IMR-90 (cell line): ENCODE measurements at regions not wholly inside any gene's neighbourhood (a gene's known extent, or its start where the extent isn't known, plus 50 kb on each side); places are given as distances from the start of the nearest gene placed in this dataset.

Experiments
- ATAC-seq: fragments of 200-7000 bp; cut with Tn5 transposase; 2 replicates; pipeline ENCODE4 v1.9.1; 2020; ENCODE audit warnings: low read depth, mild to moderate bottlenecking, moderate library complexity
- BruUV-seq: library from RNA; stranded (reverse); fragments of 400-500 nt; replicated peaks from 2 replicates; lab custom pipeline; 2021; lab: Mats Ljungman, UMichigan
- CTCF ChIA-PET: fragments of 300-600 bp; formaldehyde crosslinking; extraction: SDS; loops from one replicate; lab custom pipeline; 2021; ENCODE audit warnings: antibody characterized with exemption; lab: Yijun Ruan, JAX
- POLR2A ChIA-PET: fragments of 300-600 bp; sonication (Branson Sonifier 250); formaldehyde crosslinking; loops from one replicate; lab custom pipeline; 2022; ENCODE audit warnings: antibody characterized with exemption; ENCODE audit not compliant: unreplicated experiment; lab: Charles Lee
- DNase-seq: peaks from one replicate; pipeline ENCODE4 v3.0.0; 2013
- H2AFZ ChIP-seq: replicated peaks from 2 replicates; pipeline ENCODE3; 2013; ENCODE audit warnings: low read length, mild to moderate bottlenecking; ENCODE audit not compliant: poor library complexity
- H2AK5ac ChIP-seq: 2 replicates; pipeline ENCODE4 v1.6.1; 2013; ENCODE audit warnings: low read depth, low read length, inconsistent platforms
- H2AK9ac ChIP-seq: replicated peaks from 2 replicates; pipeline ENCODE3; 2013; ENCODE audit warnings: mild to moderate bottlenecking, low read depth, low read length, moderate library complexity; ENCODE audit not compliant: poor library complexity
- H2BK120ac ChIP-seq: 2 replicates; pipeline ENCODE4 v1.6.1; 2013; ENCODE audit warnings: low read depth, low read length, inconsistent platforms
- H2BK15ac ChIP-seq: 3 replicates; pipeline ENCODE4 v1.6.1; 2013; ENCODE audit warnings: low read depth, low read length, inconsistent platforms
- H2BK20ac ChIP-seq: 2 replicates; pipeline ENCODE4 v1.6.1; 2013; ENCODE audit warnings: low read depth, mild to moderate bottlenecking, inconsistent platforms, low read length, moderate library complexity
- H2BK5ac ChIP-seq: 2 replicates; pipeline ENCODE4 v1.6.1; 2013; ENCODE audit warnings: mild to moderate bottlenecking, low read depth, low read length, inconsistent platforms; ENCODE audit not compliant: poor library complexity, severe bottlenecking
- H3K14ac ChIP-seq: replicated peaks from 2 replicates; pipeline ENCODE4 v1.6.1; 2013; ENCODE audit warnings: low read depth, low read length, inconsistent platforms
- H3K18ac ChIP-seq: 2 replicates; pipeline ENCODE4 v1.6.1; 2013; ENCODE audit warnings: low read depth, low read length, control low read depth
- H3K23ac ChIP-seq: 2 replicates; pipeline ENCODE4 v1.6.1; 2013; ENCODE audit warnings: low read depth, low read length, inconsistent platforms
- H3K27ac ChIP-seq: 2 replicates; pipeline ENCODE4 v1.5.1; 2013; ENCODE audit warnings: mild to moderate bottlenecking, control low read depth, low read length; ENCODE audit not compliant: insufficient read depth
- H3K27me3 ChIP-seq: 2 replicates; pipeline ENCODE4 v1.6.1; 2013; ENCODE audit warnings: low read length; ENCODE audit not compliant: control insufficient read depth, insufficient read depth
- H3K36me3 ChIP-seq: 2 replicates; pipeline ENCODE4 v1.6.1; 2013; ENCODE audit warnings: low read length, mixed read lengths; ENCODE audit not compliant: control insufficient read depth, insufficient read depth
- H3K4ac ChIP-seq: 2 replicates; pipeline ENCODE4 v1.6.1; 2013; ENCODE audit warnings: low read depth, low read length, inconsistent platforms
- H3K4me1 ChIP-seq: 2 replicates; pipeline ENCODE4 v1.6.1; 2013; ENCODE audit warnings: low read length, mixed read lengths; ENCODE audit not compliant: control insufficient read depth, insufficient read depth
- H3K4me2 ChIP-seq: 2 replicates; pipeline ENCODE4 v1.6.1; 2013; ENCODE audit warnings: low read depth, mild to moderate bottlenecking, control low read depth, low read length, moderate library complexity
- H3K4me3 ChIP-seq: 2 replicates; pipeline ENCODE4 v1.5.1; 2013; ENCODE audit warnings: low read depth, mild to moderate bottlenecking, control low read depth, low read length, moderate library complexity; ENCODE audit not compliant: insufficient read depth
- H3K56ac ChIP-seq: 2 replicates; pipeline ENCODE4 v1.6.1; 2013; ENCODE audit warnings: low read length, inconsistent platforms; ENCODE audit not compliant: insufficient read depth; ENCODE audit errors: extremely low read depth
- H3K79me1 ChIP-seq, 2 experiments: 2 replicates each; pipeline ENCODE4 v1.6.1; 2013; ENCODE audit warnings: low read length in 2 of 2, inconsistent platforms in 1 of 2, low read depth in 1 of 2
- H3K9ac ChIP-seq: 2 replicates; pipeline ENCODE4 v1.6.1; 2013; ENCODE audit warnings: low read depth, low read length, control low read depth
- H3K9me1 ChIP-seq: 2 replicates; pipeline ENCODE4 v1.6.1; 2013; ENCODE audit warnings: low read length, inconsistent platforms; ENCODE audit not compliant: insufficient read depth
- H3K9me3 ChIP-seq: 2 replicates; pipeline ENCODE4 v1.6.1; 2013; ENCODE audit warnings: low read length; ENCODE audit not compliant: control insufficient read depth, insufficient read depth
- H4K20me1 ChIP-seq: 2 replicates; pipeline ENCODE4 v1.6.1; 2013; ENCODE audit warnings: low read length, inconsistent platforms; ENCODE audit not compliant: insufficient read depth
- H4K5ac ChIP-seq: 2 replicates; pipeline ENCODE4 v1.6.1; 2013; ENCODE audit warnings: mild to moderate bottlenecking, low read depth, low read length, control low read depth
- H4K8ac ChIP-seq, 2 experiments: 2 replicates each; pipeline ENCODE4 v1.6.1; 2013; ENCODE audit warnings: low read depth in 2 of 2, low read length in 2 of 2, control low read depth in 1 of 2, inconsistent platforms in 1 of 2
- H4K91ac ChIP-seq: 2 replicates; pipeline ENCODE4 v1.6.1; 2013; ENCODE audit warnings: low read depth, low read length, inconsistent platforms; ENCODE audit not compliant: insufficient read depth
- FOS ChIP-seq: fragments of 150-350 bp; IDR thresholded peaks from 2 replicates; pipeline ENCODE4 v1.6.1; 2016; ENCODE audit warnings: low read depth, low read length
- USF2 ChIP-seq: fragments of 150-350 bp; IDR thresholded peaks from 2 replicates; pipeline ENCODE4 v1.6.1; 2017; ENCODE audit warnings: mild to moderate bottlenecking, antibody characterized with exemption, low read length, low read depth
- WGBS, 2 experiments: methylation state at CpG; one replicate each; pipeline versions ENCODE4 v1.1.5 to v1.1.7; 2013; ENCODE audit warnings: missing lambda C conversion rate in 2 of 2; ENCODE audit not compliant: insufficient read length in 1 of 2; ENCODE audit errors: extremely low coverage in 2 of 2; 5-methylcytosine and 5-hydroxymethylcytosine counted together
- dilution Hi-C: fragments of 300-500 bp; cut with HindIII; formaldehyde crosslinking; loops from one replicate; pipeline ENCODE4 v1.14.3; 2018; ENCODE audit warnings: low sequenced_read_pairs; ENCODE audit not compliant: unreplicated experiment
- in situ Hi-C: fragments of 300-500 bp; cut with MboI; formaldehyde crosslinking; loops from 3 replicates; pipeline ENCODE4 v1.14.3; 2019; ENCODE audit warnings: low sequenced_read_pairs, inconsistent platforms, mixed read lengths
- intact Hi-C: fragments of 100-400 bp; cut with micrococcal nuclease; formaldehyde crosslinking; loops from 2 replicates; pipeline ENCODE4 v1.10.0; 2022
- TF ChIP-seq, protein P1 (sequence below): fragments of 150-350 bp; IDR thresholded peaks from 2 replicates; pipeline ENCODE4 v1.6.1; 2016; ENCODE audit warnings: low read depth, mild to moderate bottlenecking, low read length, moderate library complexity, borderline replicate concordance

DNA sequence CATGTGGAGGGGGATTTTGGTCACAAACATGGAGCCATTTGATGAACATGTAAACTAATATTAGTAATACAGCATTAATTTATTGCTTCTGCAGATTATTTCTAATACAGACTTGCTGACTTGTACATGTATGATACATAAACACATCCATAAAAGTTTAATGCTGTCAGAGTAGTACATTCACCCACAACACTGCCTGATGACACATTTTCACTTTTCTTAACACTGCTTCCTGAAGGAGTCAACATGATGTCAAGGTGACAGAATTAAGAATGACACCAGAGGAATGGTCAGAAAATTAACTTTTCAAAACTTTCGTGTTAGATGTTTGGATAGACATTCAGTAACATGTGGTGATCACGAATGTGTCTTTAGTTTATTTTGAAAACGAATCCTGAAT, 199.4 kb downstream of the SATB1 start:
- no CpG with 5 or more reads among the region's 3 CpGs for WGBS, 2 experiments
- Histone ChIP-seq H3K27ac (no peak overlapping the region), H4K91ac (no peak overlapping the region), H4K20me1 (no peaks in the 10 kb centered on the region), H3K18ac (no peak overlapping the region), H3K56ac (no peak overlapping the region), H3K4me3 (no peak overlapping the region), H2AFZ (no peak overlapping the region), H3K36me3 (no peaks in the 10 kb centered on the region), H2AK5ac (no peak overlapping the region), H2BK5ac (no peak overlapping the region), H2BK20ac (no peak overlapping the region), H3K4me1 (no peaks in the 10 kb centered on the region), H3K14ac (no peak overlapping the region), H4K5ac (no peak overlapping the region), H2AK9ac (no peak overlapping the region), H3K79me1 (no peaks in the 10 kb centered on the region), H2BK15ac (no peak overlapping the region), H3K27me3 (no peaks in the 10 kb centered on the region), H3K23ac (no peak overlapping the region), H3K4ac (no peak overlapping the region), H2BK120ac (no peak overlapping the region), H4K8ac (no peak overlapping the region), H3K9me3 (no peaks in the 10 kb centered on the region), H3K9ac (no peak overlapping the region), H3K9me1 (no peaks in the 10 kb centered on the region), H3K4me2 (no peak overlapping the region)
- ChIA-PET CTCF (no interaction called here), POLR2A (no interaction called here)
- intact Hi-C loops (no loop called here), dilution Hi-C loops (no loop called here), in situ Hi-C loops (no loop called here)
- no TSS peak for BruUV-seq
- TF ChIP-seq FOS, result no peak
- TF ChIP-seq USF2, result no peak
- TF ChIP-seq, protein P1, sequence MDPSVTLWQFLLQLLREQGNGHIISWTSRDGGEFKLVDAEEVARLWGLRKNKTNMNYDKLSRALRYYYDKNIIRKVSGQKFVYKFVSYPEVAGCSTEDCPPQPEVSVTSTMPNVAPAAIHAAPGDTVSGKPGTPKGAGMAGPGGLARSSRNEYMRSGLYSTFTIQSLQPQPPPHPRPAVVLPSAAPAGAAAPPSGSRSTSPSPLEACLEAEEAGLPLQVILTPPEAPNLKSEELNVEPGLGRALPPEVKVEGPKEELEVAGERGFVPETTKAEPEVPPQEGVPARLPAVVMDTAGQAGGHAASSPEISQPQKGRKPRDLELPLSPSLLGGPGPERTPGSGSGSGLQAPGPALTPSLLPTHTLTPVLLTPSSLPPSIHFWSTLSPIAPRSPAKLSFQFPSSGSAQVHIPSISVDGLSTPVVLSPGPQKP, result no peak
- DNase-seq (no peak), ATAC-seq (no peak)
